Upper lobe of left lung (tissue), 4 donors: ENCODE measurements at regions not wholly inside any gene's neighbourhood (a gene's known extent, or its start where the extent isn't known, plus 50 kb on each side); places are given as distances from the start of the nearest gene placed in this dataset.

Experiments used
- CTCF ChIP-seq, 6 experiments: fragments of 450-650 bp in 4 of 6; fragments of 200-600 bp in 2 of 6; sonication (generic) in 2 of 6; IDR thresholded peaks; one replicate each; pipeline ENCODE4 v1.5.1; 2016 to 2019; ENCODE audit warnings: antibody characterized with exemption in 6 of 6
- POLR2AphosphoS5 ChIP-seq, 2 donors: sonication (generic); formaldehyde crosslinking; IDR thresholded peaks; one replicate each; pipeline ENCODE4 v1.5.1; 2017; ENCODE audit warnings: antibody characterized with exemption in 2 of 2

GRCh38 chr7:25831062-25831691 lies 320.8 kb upstream of the NFE2L3 start:
- TF ChIP-seq CTCF (IDR thresholded peaks at IDR 0.05) (no peak), POLR2AphosphoS5 (IDR thresholded peaks at IDR 0.05) (no peak)
